Activated CD8-positive, alpha-beta T cell treated with anti-CD3 and anti-CD28 coated beads for 36 hours (primary cell): ENCODE measurements at regions not wholly inside any gene's neighbourhood (a gene's known extent, or its start where the extent isn't known, plus 50 kb on each side); places are given as distances from the start of the nearest gene placed in this dataset.

Experiments used
- ATAC-seq: fragments of 200-7000 bp; cut with Tn5 transposase; one replicate; pipeline ENCODE4 v1.10.0; 2021; ENCODE audit warnings: mild to moderate bottlenecking, moderate library complexity
- CTCF ChIA-PET: fragments of 350-600 bp; sonication (Branson Sonifier 250); formaldehyde crosslinking; loops from one replicate; lab custom pipeline; 2021; ENCODE audit warnings: antibody characterized with exemption; lab: Charles Lee
- POLR2A ChIA-PET: fragments of 350-600 bp; sonication (Branson Sonifier 250); formaldehyde crosslinking; loops from one replicate; lab custom pipeline; 2021; ENCODE audit warnings: antibody characterized with exemption; lab: Charles Lee
- DNase-seq: peaks from one replicate; pipeline ENCODE4 v3.0.0-alpha.2; 2020
- H3K27ac Mint-ChIP-seq: one replicate; pipeline ENCODE4 v1.8.0; 2021; ENCODE audit warnings: mild to moderate bottlenecking, mixed read lengths
- H3K27me3 Mint-ChIP-seq: one replicate; pipeline ENCODE4 v1.8.0; 2021; ENCODE audit warnings: mixed read lengths
- H3K36me3 Mint-ChIP-seq: one replicate; pipeline ENCODE4 v1.8.0; 2021; ENCODE audit warnings: low read depth, mixed read lengths
- H3K4me1 Mint-ChIP-seq: one replicate; pipeline ENCODE4 v1.8.0; 2021; ENCODE audit warnings: low read depth, mixed read lengths
- H3K4me3 Mint-ChIP-seq: one replicate; pipeline ENCODE4 v1.8.0; 2021; ENCODE audit warnings: mild to moderate bottlenecking, moderate library complexity, mixed read lengths
- H3K9me3 Mint-ChIP-seq: one replicate; pipeline ENCODE4 v1.8.0; 2021; ENCODE audit warnings: mixed read lengths
- intact Hi-C: fragments of 100-400 bp; cut with micrococcal nuclease; formaldehyde crosslinking; loops from one replicate; pipeline ENCODE4 v1.10.0; 2022
- TF ChIP-seq, protein P1 (sequence below): fragments of 200-600 bp; IDR thresholded peaks from one replicate; pipeline ENCODE4 v1.8.0; 2022; ENCODE audit warnings: antibody characterized with exemption, mild to moderate bottlenecking

GRCh38 chr16:9412031-9412914 is 320.8 kb downstream of the HAPSTR1 start:
- CTCF ChIA-PET, result no interaction called here
- no peak for ATAC-seq
- peaks cover 6% of the 10 kb centered on the region for H3K9me3 Mint-ChIP-seq
- H3K4me1 Mint-ChIP-seq, result no peaks in the 10 kb centered on the region
- TF ChIP-seq, protein P1, sequence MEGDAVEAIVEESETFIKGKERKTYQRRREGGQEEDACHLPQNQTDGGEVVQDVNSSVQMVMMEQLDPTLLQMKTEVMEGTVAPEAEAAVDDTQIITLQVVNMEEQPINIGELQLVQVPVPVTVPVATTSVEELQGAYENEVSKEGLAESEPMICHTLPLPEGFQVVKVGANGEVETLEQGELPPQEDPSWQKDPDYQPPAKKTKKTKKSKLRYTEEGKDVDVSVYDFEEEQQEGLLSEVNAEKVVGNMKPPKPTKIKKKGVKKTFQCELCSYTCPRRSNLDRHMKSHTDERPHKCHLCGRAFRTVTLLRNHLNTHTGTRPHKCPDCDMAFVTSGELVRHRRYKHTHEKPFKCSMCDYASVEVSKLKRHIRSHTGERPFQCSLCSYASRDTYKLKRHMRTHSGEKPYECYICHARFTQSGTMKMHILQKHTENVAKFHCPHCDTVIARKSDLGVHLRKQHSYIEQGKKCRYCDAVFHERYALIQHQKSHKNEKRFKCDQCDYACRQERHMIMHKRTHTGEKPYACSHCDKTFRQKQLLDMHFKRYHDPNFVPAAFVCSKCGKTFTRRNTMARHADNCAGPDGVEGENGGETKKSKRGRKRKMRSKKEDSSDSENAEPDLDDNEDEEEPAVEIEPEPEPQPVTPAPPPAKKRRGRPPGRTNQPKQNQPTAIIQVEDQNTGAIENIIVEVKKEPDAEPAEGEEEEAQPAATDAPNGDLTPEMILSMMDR, result no peak
- no peak for DNase-seq
- H3K36me3 Mint-ChIP-seq, result no peaks in the 10 kb centered on the region
- H3K27ac Mint-ChIP-seq, result no peak overlapping the region
- POLR2A ChIA-PET, result no interaction called here
- intact Hi-C loops, result no loop called here
- H3K4me3 Mint-ChIP-seq, result no peak overlapping the region
- H3K27me3 Mint-ChIP-seq, result no peaks in the 10 kb centered on the region

- ChIA-PET POLR2A (no interaction called here), CTCF (no interaction called here)
- intact Hi-C loops, result no loop called here
- no peak overlapping the region for H3K4me3 Mint-ChIP-seq
- DNase-seq (no peak), ATAC-seq (no peak)
- no peaks in the 10 kb centered on the region for H3K36me3 Mint-ChIP-seq
- H3K27me3 Mint-ChIP-seq, result no peaks in the 10 kb centered on the region
- no peak overlapping the region for H3K27ac Mint-ChIP-seq
- peaks cover 6% of the 10 kb centered on the region for H3K9me3 Mint-ChIP-seq
- TF ChIP-seq, protein P1, result no peak
- H3K4me1 Mint-ChIP-seq, result no peaks in the 10 kb centered on the region
Observed at GRCh38 chr16:9412915-9413264, 321.4 kb downstream of the HAPSTR1 start.

DNA sequence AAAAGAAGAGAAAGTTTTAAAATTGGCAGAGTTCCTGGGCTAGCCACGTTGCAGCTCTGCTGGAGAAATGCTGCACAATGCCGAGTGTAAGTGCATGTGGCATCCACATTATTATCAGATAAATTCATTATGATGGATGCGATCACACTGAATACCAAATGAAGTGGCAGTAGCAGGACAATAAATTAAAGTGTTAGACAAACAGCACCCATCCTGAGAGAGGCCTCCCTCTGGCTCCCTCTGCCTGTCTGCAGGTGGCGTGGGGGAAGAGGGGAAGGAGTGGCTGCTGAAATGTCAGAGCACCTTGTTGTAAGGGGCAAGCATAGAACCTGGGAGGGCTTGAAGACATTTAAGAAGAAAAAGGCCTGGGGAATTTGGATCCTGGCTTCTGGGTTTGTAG is 324.1 kb downstream of the HAPSTR1 start:
- Mint-ChIP-seq H3K4me3 (no peak overlapping the region), H3K27ac (no peak overlapping the region), H3K4me1 (no peaks in the 10 kb centered on the region), H3K27me3 (no peaks in the 10 kb centered on the region), H3K9me3 (peaks cover 6% of the 10 kb centered on the region), H3K36me3 (no peaks in the 10 kb centered on the region)
- DNase-seq, result no peak
- ChIA-PET CTCF (no interaction called here), POLR2A (no interaction called here)
- TF ChIP-seq, protein P1, result no peak
- no peak for ATAC-seq
- intact Hi-C loops, result no loop called here

DNA sequence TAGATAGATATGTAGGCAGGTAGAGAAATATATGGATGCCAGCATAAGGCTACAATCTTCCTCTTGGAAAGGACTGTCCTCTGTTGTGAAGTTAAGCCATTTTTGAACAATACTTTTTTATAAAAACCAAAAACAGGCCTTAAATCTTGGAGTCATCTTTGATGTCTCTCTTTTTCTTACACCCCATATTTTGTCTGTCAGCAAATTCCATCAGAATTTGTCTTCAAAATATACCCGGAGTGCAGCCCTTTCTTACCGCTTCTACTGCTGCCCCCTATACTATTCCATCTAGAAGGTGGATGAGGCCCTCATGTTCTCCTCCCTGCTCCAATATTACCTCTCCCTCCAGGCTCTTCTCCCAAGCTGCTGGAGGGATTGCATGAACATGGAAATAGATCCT is 326.5 kb downstream of the HAPSTR1 start:
- Mint-ChIP-seq H3K27ac (no peak overlapping the region), H3K27me3 (no peaks in the 10 kb centered on the region)

GRCh38 chr16:9419161-9419560 is 327.7 kb downstream of the HAPSTR1 start:
- POLR2A ChIA-PET, result no interaction called here
- H3K27me3 Mint-ChIP-seq, result no peaks in the 10 kb centered on the region
- ATAC-seq (no peak), DNase-seq (no peak)
- peaks cover 6% of the 10 kb centered on the region for H3K9me3 Mint-ChIP-seq
- H3K4me3 Mint-ChIP-seq, result no peak overlapping the region
- H3K27ac Mint-ChIP-seq, result no peak overlapping the region
- no peaks in the 10 kb centered on the region for H3K36me3 Mint-ChIP-seq
- CTCF ChIA-PET, result no interaction called here
- TF ChIP-seq, protein P1, result no peak
- H3K4me1 Mint-ChIP-seq, result no peaks in the 10 kb centered on the region
- intact Hi-C loops, result no loop called here

More for the DNA sequence above, 326.5 kb downstream of the HAPSTR1 start:
- DNase-seq (no peak), ATAC-seq (no peak)
- Mint-ChIP-seq H3K4me1 (no peaks in the 10 kb centered on the region), H3K36me3 (no peaks in the 10 kb centered on the region), H3K9me3 (peaks cover 6% of the 10 kb centered on the region), H3K4me3 (no peak overlapping the region)
- TF ChIP-seq, protein P1, result no peak
- intact Hi-C loops, result no loop called here
- ChIA-PET CTCF (no interaction called here), POLR2A (no interaction called here)
